ENCODE measurements at regions not wholly inside any gene's neighbourhood (a gene's known extent, or its start where the extent isn't known, plus 50 kb on each side); places are given as distances from the start of the nearest gene placed in this dataset.

DNA sequence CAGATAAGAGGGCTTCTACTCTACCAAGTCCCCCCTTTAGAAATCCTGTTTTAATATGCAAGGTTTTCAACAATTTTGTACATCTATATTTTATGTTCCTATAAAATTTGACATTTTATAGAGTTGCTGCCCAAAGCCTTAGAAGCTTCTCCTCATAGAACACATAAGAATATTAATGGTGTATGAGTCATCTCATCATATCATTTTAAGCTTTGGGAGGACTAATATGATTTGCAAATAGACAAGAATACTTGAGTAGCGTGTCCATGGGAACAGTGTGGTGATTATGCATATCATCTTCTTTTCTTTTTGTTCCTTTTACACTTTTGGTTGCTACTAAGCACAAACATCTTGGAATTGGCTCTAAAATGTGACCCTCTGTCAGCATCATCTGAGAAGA is 56.7 kb upstream of the HUWE1 start (continued):
- TF ChIP-seq, protein P1, sequence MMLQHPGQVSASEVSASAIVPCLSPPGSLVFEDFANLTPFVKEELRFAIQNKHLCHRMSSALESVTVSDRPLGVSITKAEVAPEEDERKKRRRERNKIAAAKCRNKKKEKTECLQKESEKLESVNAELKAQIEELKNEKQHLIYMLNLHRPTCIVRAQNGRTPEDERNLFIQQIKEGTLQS (IDR thresholded peaks at IDR 0.05; ENCODE audit: insufficient read depth, low read depth, low read length), result no peak

Data from H1 (cell line).